Mesothelial cell of epicardium (in vitro differentiated cells): ENCODE measurements at regions not wholly inside any gene's neighbourhood (a gene's known extent, or its start where the extent isn't known, plus 50 kb on each side); places are given as distances from the start of the nearest gene placed in this dataset.
A peak's percentile ranks its signal among the peaks of the same experiment; 100 is the strongest.

ENCODE experiments used
- DNase-seq, 2 experiments: peaks; one replicate each; pipeline ENCODE4 v3.0.0; 2021; ENCODE audit warnings: low spot score in 2 of 2; ENCODE audit not compliant: unreplicated experiment in 2 of 2
- H3K27ac Mint-ChIP-seq: 2 replicates; pipeline ENCODE4 v1.8.0; 2021; ENCODE audit warnings: mixed read lengths
- H3K27me3 Mint-ChIP-seq: 2 replicates; pipeline ENCODE4 v1.8.0; 2021; ENCODE audit warnings: low read depth, mixed read lengths
- H3K36me3 Mint-ChIP-seq: 2 replicates; pipeline ENCODE4 v1.8.0; 2021; ENCODE audit warnings: mixed read lengths
- H3K4me1 Mint-ChIP-seq: 2 replicates; pipeline ENCODE4 v1.8.0; 2021; ENCODE audit warnings: mixed read lengths
- H3K4me3 Mint-ChIP-seq: 2 replicates; pipeline ENCODE4 v1.8.0; 2021; ENCODE audit warnings: mild to moderate bottlenecking, moderate library complexity, mixed read lengths
- H3K9me3 Mint-ChIP-seq: 2 replicates; pipeline ENCODE4 v1.8.0; 2021; ENCODE audit warnings: mixed read lengths
- CTCF ChIP-seq: fragments of 200-600 bp; sonication (generic); IDR thresholded peaks from one replicate; pipeline ENCODE4 v1.5.0; 2021; ENCODE audit warnings: antibody characterized with exemption; ENCODE audit not compliant: unreplicated experiment

- H3K4me1 Mint-ChIP-seq: peaks cover 2% of the 10 kb centered on the region
- H3K9me3 Mint-ChIP-seq: peaks cover 6% of the 10 kb centered on the region
- no peak for TF ChIP-seq CTCF
- no peaks in the 10 kb centered on the region for H3K36me3 Mint-ChIP-seq
- no peak overlapping the region for H3K27ac Mint-ChIP-seq
- H3K4me3 Mint-ChIP-seq: no peak overlapping the region
- no peak for DNase-seq
- no peaks in the 10 kb centered on the region for H3K27me3 Mint-ChIP-seq
These were observed 1782.4 kb upstream of the WWC1 start for GRCh38 chr5:166509085-166509484.

GRCh38 chr5:166517976-166518375, 1773.5 kb upstream of the WWC1 start:
- Mint-ChIP-seq H3K9me3 (peaks cover 8% of the 10 kb centered on the region), H3K4me1 (peaks cover 11% of the 10 kb centered on the region), H3K27ac (no peak overlapping the region), H3K4me3 (no peak overlapping the region), H3K27me3 (no peaks in the 10 kb centered on the region), H3K36me3 (no peaks in the 10 kb centered on the region)
- no peak for DNase-seq
- no peak for TF ChIP-seq CTCF

- peaks cover 5% of the 10 kb centered on the region for H3K4me1 Mint-ChIP-seq
- H3K9me3 Mint-ChIP-seq: peaks cover 5% of the 10 kb centered on the region
- H3K36me3 Mint-ChIP-seq: no peaks in the 10 kb centered on the region
- no peak for DNase-seq
- H3K27ac Mint-ChIP-seq: no peak overlapping the region
- H3K4me3 Mint-ChIP-seq: no peak overlapping the region
- TF ChIP-seq CTCF: peak; percentile 24
- H3K27me3 Mint-ChIP-seq: no peaks in the 10 kb centered on the region
These were observed 1768.2 kb upstream of the WWC1 start for GRCh38 chr5:166523206-166523605.

- H3K27me3 Mint-ChIP-seq: no peaks in the 10 kb centered on the region
- H3K4me1 Mint-ChIP-seq: peaks cover 14% of the 10 kb centered on the region
- H3K27ac Mint-ChIP-seq: peak overlapping the region; percentile 79
- DNase-seq: no peak
- H3K4me3 Mint-ChIP-seq: no peak overlapping the region
- H3K36me3 Mint-ChIP-seq: no peaks in the 10 kb centered on the region
- no peaks in the 10 kb centered on the region for H3K9me3 Mint-ChIP-seq
- no peak for TF ChIP-seq CTCF
These were observed 1762.2 kb upstream of the WWC1 start for GRCh38 chr5:166529200-166529599.

GRCh38 chr5:166532456-166533220, 1758.8 kb upstream of the WWC1 start:
- no peak for DNase-seq
- H3K4me3 Mint-ChIP-seq: no peak overlapping the region
- TF ChIP-seq CTCF: no peak
- no peaks in the 10 kb centered on the region for H3K27me3 Mint-ChIP-seq
- no peaks in the 10 kb centered on the region for H3K36me3 Mint-ChIP-seq
- no peaks in the 10 kb centered on the region for H3K9me3 Mint-ChIP-seq
- peak overlapping the region; percentile 82 for H3K27ac Mint-ChIP-seq
- peaks cover 16% of the 10 kb centered on the region for H3K4me1 Mint-ChIP-seq
